ENCODE measurements at regions not wholly inside any gene's neighbourhood (a gene's known extent, or its start where the extent isn't known, plus 50 kb on each side); places are given as distances from the start of the nearest gene placed in this dataset.

DNA sequence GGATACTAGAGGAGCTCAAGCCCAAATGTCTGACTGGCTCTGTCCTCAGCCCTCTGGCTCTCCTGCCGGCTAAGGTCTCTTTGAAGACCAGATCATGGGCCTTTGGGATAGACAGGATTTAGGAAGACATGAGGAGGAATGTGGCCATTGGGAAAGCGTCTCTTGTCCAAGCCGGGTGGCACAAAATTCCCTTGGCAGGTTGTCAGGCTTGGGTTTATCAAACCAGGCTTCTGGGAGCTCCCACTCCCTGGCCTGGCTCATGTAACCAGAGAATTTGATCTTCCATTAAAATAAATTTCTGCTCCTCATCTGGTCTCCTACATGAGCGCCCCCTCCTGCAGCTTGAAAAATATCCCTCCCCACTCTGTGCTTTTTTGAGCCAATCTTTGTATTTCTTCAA is 71.1 kb downstream of the IRX3 start:
- DNase-seq (ENCODE audit: low read depth), result no peak
- TF ChIP-seq, protein P1, sequence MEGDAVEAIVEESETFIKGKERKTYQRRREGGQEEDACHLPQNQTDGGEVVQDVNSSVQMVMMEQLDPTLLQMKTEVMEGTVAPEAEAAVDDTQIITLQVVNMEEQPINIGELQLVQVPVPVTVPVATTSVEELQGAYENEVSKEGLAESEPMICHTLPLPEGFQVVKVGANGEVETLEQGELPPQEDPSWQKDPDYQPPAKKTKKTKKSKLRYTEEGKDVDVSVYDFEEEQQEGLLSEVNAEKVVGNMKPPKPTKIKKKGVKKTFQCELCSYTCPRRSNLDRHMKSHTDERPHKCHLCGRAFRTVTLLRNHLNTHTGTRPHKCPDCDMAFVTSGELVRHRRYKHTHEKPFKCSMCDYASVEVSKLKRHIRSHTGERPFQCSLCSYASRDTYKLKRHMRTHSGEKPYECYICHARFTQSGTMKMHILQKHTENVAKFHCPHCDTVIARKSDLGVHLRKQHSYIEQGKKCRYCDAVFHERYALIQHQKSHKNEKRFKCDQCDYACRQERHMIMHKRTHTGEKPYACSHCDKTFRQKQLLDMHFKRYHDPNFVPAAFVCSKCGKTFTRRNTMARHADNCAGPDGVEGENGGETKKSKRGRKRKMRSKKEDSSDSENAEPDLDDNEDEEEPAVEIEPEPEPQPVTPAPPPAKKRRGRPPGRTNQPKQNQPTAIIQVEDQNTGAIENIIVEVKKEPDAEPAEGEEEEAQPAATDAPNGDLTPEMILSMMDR (IDR thresholded peaks at IDR 0.05; ENCODE audit: low read length, missing control alignments), result no peak
- no peak overlapping the region for H3K4me3 ChIP-seq (replicated peaks; ENCODE audit: low read depth, low read length)

DNA sequence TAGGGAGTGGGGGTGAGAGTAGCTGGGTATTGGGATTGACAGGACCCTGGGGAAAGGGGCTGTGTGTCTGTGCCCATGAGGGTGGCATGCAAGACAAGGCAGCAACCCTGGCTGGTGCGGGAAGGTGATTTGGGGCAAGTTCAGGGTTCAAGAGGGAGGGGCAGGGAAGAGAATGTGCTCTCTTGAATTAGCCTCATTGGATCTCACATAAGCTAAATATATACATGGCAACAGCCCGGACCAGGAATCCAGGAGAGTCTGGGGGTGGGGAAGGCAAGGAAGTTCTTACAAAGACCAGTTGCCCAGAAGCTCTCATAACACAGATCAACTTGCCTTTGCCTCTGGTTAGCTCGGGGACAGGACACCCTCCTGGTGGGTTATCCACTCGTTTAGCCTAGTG is 73.3 kb downstream of the IRX3 start:
- DNase-seq (ENCODE audit: low read depth), result no peak
- no peak overlapping the region for H3K4me3 ChIP-seq (replicated peaks; ENCODE audit: low read depth, low read length)
- TF ChIP-seq, protein P1 (IDR thresholded peaks at IDR 0.05; ENCODE audit: low read length, missing control alignments), result no peak

DNA sequence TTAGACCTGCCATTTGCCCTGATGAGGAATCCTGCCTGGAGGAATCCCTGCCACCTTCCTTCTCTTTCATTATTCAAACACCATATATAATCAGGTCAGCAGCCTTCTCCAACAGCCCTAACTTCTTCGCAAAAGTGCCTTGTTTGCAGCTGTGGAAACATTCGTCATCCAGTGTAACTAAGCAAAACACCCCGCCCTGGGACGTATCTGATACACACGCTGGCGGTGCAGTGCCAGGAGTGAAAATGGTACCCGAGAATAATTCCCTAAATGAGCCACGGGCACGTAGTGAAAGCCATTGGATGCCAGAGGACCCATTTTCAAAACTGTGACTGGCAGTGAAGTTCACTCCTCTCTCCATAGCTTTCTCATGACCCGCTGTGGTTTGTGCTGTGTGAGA is 73.7 kb downstream of the IRX3 start:
- DNase-seq (ENCODE audit: low read depth), result no peak
- H3K4me3 ChIP-seq (replicated peaks; ENCODE audit: low read depth, low read length), result no peak overlapping the region
- TF ChIP-seq, protein P1 (IDR thresholded peaks at IDR 0.05; ENCODE audit: low read length, missing control alignments), result no peak

DNA sequence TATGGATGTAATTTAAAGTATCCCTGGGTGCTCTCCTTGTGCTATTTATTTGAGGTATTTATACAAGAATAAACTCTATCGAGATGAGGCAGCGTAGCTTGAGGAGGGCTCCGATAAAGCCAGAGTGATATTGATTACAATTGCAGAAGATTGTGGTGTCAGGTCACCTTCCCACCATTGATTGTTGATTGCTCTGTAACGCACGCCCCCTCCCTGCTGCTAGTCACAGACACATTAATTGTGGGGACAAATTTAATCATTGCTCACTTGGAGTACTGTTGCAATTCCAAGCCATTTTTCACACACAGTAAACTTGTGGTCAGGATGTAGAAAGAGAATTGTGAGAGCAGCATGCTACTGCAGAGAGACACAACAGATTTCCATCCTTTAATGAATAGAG is 75.4 kb downstream of the IRX3 start:
- TF ChIP-seq, protein P1 (IDR thresholded peaks at IDR 0.05; ENCODE audit: low read length, missing control alignments), result no peak
- no peak for DNase-seq (ENCODE audit: low read depth)
- no peak overlapping the region for H3K4me3 ChIP-seq (replicated peaks; ENCODE audit: low read depth, low read length)

DNA sequence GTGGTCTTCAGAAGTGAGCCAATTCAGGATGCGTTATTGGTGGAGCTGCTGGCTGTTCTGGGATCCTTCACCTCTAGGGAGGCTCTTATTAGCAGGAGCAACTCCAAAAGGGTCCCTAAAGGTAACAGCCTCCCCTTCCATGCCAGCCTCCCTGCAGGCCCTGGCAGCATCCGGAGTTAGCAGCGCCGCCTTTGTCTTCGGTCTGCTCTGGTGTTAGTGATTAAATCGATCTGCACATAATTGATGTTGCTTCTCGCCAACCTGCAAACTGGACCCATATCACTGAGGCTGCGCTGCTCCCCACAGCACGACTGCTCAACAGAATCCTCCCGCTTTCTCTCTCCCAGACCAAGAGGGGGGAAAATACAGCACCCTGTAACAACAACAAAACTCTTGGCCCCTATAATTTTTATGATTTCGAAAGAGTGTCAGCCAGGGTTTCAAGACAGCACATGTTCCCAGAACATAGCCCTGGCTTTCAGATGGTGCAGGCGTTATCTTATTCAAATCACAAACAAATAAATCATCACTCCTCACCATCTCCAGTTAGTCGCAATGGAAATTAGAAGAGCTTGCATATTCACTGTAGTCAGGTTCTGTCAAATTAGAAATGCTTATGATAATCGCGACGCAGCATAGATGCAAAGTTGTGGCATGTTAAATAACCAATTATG is 76.0 kb downstream of the IRX3 start:
- TF ChIP-seq, protein P1 (IDR thresholded peaks at IDR 0.05; ENCODE audit: low read length, missing control alignments), result no peak
- DNase-seq (ENCODE audit: low read depth), result no peak
- no peak overlapping the region for H3K4me3 ChIP-seq (replicated peaks; ENCODE audit: low read depth, low read length)

DNA sequence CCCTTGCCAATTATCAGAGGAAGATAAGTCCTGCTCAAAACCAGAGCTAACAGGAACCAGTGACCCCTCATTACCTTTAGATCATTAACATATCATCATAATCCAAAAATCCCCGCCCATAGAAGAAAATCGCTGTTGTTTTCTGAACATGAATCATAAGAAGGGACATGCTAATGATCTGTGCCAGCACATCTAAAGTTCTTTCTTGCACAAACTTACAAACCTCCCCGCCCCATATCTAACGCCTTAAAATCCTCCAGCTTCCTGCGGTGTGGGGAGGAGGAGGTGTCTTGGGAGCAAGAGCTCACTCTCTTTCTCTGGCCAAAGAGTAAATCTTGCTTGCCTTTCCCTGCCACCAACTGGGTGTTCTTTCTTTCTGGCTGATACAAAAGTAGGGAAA is 78.3 kb downstream of the IRX3 start:
- H3K4me3 ChIP-seq (replicated peaks; ENCODE audit: low read depth, low read length), result no peak overlapping the region
- TF ChIP-seq, protein P1 (IDR thresholded peaks at IDR 0.05; ENCODE audit: low read length, missing control alignments), result no peak
- DNase-seq (ENCODE audit: low read depth), result peak; percentile 17

DNA sequence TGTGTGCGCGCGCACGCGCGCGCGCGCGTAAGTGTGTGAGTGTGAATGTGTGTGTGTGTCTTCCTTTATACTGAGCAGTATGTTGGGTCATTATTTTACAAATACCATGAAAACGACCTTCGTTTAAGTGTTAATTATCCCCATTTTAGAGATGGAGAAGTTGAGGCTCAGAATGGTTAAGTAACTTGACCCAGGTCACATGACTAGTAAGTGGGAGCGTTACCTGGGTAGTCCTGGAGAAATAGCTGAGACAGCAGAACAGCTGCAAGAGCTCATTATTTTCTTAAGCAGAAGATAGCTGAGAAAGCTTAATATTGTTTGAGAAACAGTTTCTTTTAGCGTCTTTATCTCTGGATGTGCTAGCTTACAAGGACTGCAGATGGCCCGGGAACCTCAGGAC is 78.8 kb downstream of the IRX3 start:
- no peak overlapping the region for H3K4me3 ChIP-seq (replicated peaks; ENCODE audit: low read depth, low read length)
- TF ChIP-seq, protein P1 (IDR thresholded peaks at IDR 0.05; ENCODE audit: low read length, missing control alignments), result no peak
- no peak for DNase-seq (ENCODE audit: low read depth)

All from fibroblast of pulmonary artery (primary cell).